Fibroblast of lung (primary cell): ENCODE measurements at regions not wholly inside any gene's neighbourhood (a gene's known extent, or its start where the extent isn't known, plus 50 kb on each side); places are given as distances from the start of the nearest gene placed in this dataset.

Experiments
- DNase-seq, 2 donors: peaks; one replicate each; pipeline versions ENCODE4 v3.0.0 to v3.0.0-alpha.2; 2010; ENCODE audit warnings: low read depth in 2 of 2
- H2AFZ ChIP-seq: 2 replicates; pipeline ENCODE4 v1.5.1; 2012; ENCODE audit warnings: low read length, control low read depth, inconsistent platforms
- H3K27ac ChIP-seq: 2 replicates; pipeline ENCODE4 v1.5.1; 2011; ENCODE audit warnings: low read length, control low read depth; ENCODE audit not compliant: insufficient read depth
- H3K27me3 ChIP-seq: 2 replicates; pipeline ENCODE4 v1.5.1; 2011; ENCODE audit warnings: mild to moderate bottlenecking, low read length; ENCODE audit not compliant: control insufficient read depth, insufficient read depth
- H3K36me3 ChIP-seq: 2 replicates; pipeline ENCODE4 v1.5.1; 2011; ENCODE audit warnings: low read length; ENCODE audit not compliant: control insufficient read depth, insufficient read depth
- H3K4me1 ChIP-seq: 2 replicates; pipeline ENCODE4 v1.5.1; 2011; ENCODE audit warnings: low read length; ENCODE audit not compliant: control insufficient read depth, insufficient read depth; ENCODE audit errors: extremely low read depth
- H3K4me2 ChIP-seq: 2 replicates; pipeline ENCODE4 v1.5.1; 2011; ENCODE audit warnings: low read length, control low read depth; ENCODE audit not compliant: insufficient read depth; ENCODE audit errors: extremely low read depth
- H3K4me3 ChIP-seq, 4 experiments: fragments of 200-600 bp in 1 of 4; sonication (generic) in 1 of 4; replicated peaks in 1 of 4; 2 replicates each; pipeline ENCODE4 v1.5.1; 2011 to 2016; ENCODE audit warnings: low read length in 4 of 4, low read depth in 3 of 4, mild to moderate bottlenecking in 3 of 4, control low read depth in 2 of 4, inconsistent platforms in 1 of 4, mixed read lengths in 1 of 4; ENCODE audit not compliant: insufficient read depth in 1 of 4; ENCODE audit errors: control extremely low read depth in 1 of 4
- H3K79me2 ChIP-seq: 2 replicates; pipeline ENCODE4 v1.5.1; 2012; ENCODE audit warnings: mild to moderate bottlenecking, low read length, inconsistent platforms; ENCODE audit not compliant: control insufficient read depth, insufficient read depth
- H3K9ac ChIP-seq: 2 replicates; pipeline ENCODE4 v1.5.1; 2011; ENCODE audit warnings: mild to moderate bottlenecking, low read length, control low read depth; ENCODE audit not compliant: insufficient read depth
- H3K9me3 ChIP-seq: 2 replicates; pipeline ENCODE4 v1.5.1; 2012; ENCODE audit warnings: low read depth, low read length; ENCODE audit not compliant: control insufficient read depth, insufficient read depth
- H4K20me1 ChIP-seq: 2 replicates; pipeline ENCODE4 v1.5.1; 2011; ENCODE audit warnings: low read length; ENCODE audit not compliant: control insufficient read depth, insufficient read depth; ENCODE audit errors: extremely low read depth
- EZH2 ChIP-seq: IDR thresholded peaks from 2 replicates; pipeline ENCODE4 v1.5.1; 2012; ENCODE audit warnings: low read length, control low read depth, mild to moderate bottlenecking; ENCODE audit errors: missing control alignments
- TF ChIP-seq, protein P1 (sequence below), 2 donors: IDR thresholded peaks in 1 of 2; conservative IDR thresholded peaks in 1 of 2; 1 replicate in 1 of 2; 2 replicates in 1 of 2; pipeline ENCODE4 v1.5.1; 2011 to 2012; ENCODE audit warnings: low read length in 2 of 2, control low read depth in 1 of 2, inconsistent platforms in 1 of 2, low read depth in 1 of 2, mild to moderate bottlenecking in 1 of 2

DNA sequence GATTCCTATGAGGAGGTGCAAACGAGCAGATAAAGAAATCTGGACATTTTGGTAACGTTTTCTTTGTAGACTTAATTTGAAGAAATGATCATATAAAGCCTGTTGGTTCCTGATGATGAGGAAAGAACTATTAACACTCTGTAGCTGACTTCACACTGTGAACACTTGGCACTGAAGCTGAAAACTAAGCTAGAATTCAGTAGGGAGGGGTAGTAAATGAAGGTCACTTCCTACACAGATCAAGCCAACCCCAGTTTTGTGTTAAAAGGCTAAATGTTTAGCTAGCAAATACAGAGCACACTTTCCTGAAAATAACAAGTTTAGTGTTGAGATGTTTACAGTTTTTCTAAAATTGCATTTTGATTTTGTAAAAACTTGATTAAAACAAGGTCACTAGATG lies 296.2 kb upstream of the PRDM1 start:
- no peak overlapping the region for H3K4me3 ChIP-seq
- no peaks in the 10 kb centered on the region for H3K36me3 ChIP-seq
- no peak for DNase-seq
- H3K4me1 ChIP-seq, result no peaks in the 10 kb centered on the region
- no peaks in the 10 kb centered on the region for H3K9me3 ChIP-seq
- no peak overlapping the region for H3K27ac ChIP-seq
- H3K27me3 ChIP-seq, result no peaks in the 10 kb centered on the region
- no peak overlapping the region for H2AFZ ChIP-seq
- no peak overlapping the region for H3K9ac ChIP-seq
- H3K79me2 ChIP-seq, result no peaks in the 10 kb centered on the region
- no peaks in the 10 kb centered on the region for H4K20me1 ChIP-seq
- no peak overlapping the region for H3K4me2 ChIP-seq
- TF ChIP-seq, protein P1, sequence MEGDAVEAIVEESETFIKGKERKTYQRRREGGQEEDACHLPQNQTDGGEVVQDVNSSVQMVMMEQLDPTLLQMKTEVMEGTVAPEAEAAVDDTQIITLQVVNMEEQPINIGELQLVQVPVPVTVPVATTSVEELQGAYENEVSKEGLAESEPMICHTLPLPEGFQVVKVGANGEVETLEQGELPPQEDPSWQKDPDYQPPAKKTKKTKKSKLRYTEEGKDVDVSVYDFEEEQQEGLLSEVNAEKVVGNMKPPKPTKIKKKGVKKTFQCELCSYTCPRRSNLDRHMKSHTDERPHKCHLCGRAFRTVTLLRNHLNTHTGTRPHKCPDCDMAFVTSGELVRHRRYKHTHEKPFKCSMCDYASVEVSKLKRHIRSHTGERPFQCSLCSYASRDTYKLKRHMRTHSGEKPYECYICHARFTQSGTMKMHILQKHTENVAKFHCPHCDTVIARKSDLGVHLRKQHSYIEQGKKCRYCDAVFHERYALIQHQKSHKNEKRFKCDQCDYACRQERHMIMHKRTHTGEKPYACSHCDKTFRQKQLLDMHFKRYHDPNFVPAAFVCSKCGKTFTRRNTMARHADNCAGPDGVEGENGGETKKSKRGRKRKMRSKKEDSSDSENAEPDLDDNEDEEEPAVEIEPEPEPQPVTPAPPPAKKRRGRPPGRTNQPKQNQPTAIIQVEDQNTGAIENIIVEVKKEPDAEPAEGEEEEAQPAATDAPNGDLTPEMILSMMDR (conservative IDR thresholded peaks at IDR 0.05 in 1 of 2, IDR thresholded peaks at IDR 0.05 in 1 of 2; ENCODE audit: low read depth in 1 of 2, low read length in 2 of 2), result no peak
- no peak for TF ChIP-seq EZH2

DNA sequence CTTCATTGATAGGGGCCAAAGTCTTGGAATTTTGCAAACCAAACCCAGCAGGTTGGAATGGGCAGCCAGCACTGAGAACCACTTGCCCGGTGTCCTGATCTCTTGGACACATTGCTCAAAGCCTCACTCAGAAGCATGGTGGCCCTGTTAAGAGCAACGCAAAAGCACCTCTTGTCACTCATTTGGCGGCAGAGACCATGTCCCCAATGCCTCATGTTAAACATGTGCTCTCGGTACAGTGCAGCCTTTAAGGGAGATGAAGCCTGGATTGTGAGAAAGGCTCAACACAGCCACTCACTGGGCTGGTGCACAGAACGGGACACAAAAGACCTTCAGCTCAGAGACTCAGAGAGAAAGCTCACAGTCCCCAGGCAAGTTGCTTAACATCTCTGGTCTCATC lies 298.4 kb upstream of the PRDM1 start:
- Histone ChIP-seq H3K27me3 (no peaks in the 10 kb centered on the region), H3K4me3 (no peak overlapping the region), H3K9ac (no peak overlapping the region), H3K4me2 (no peak overlapping the region), H3K4me1 (no peaks in the 10 kb centered on the region), H3K9me3 (no peaks in the 10 kb centered on the region), H2AFZ (no peak overlapping the region), H3K36me3 (no peaks in the 10 kb centered on the region), H3K27ac (no peak overlapping the region), H3K79me2 (no peaks in the 10 kb centered on the region), H4K20me1 (no peaks in the 10 kb centered on the region)
- DNase-seq, result no peak
- no peak for TF ChIP-seq EZH2
- TF ChIP-seq, protein P1 (conservative IDR thresholded peaks at IDR 0.05 in 1 of 2, IDR thresholded peaks at IDR 0.05 in 1 of 2; ENCODE audit: low read depth in 1 of 2, low read length in 2 of 2), result no peak

DNA sequence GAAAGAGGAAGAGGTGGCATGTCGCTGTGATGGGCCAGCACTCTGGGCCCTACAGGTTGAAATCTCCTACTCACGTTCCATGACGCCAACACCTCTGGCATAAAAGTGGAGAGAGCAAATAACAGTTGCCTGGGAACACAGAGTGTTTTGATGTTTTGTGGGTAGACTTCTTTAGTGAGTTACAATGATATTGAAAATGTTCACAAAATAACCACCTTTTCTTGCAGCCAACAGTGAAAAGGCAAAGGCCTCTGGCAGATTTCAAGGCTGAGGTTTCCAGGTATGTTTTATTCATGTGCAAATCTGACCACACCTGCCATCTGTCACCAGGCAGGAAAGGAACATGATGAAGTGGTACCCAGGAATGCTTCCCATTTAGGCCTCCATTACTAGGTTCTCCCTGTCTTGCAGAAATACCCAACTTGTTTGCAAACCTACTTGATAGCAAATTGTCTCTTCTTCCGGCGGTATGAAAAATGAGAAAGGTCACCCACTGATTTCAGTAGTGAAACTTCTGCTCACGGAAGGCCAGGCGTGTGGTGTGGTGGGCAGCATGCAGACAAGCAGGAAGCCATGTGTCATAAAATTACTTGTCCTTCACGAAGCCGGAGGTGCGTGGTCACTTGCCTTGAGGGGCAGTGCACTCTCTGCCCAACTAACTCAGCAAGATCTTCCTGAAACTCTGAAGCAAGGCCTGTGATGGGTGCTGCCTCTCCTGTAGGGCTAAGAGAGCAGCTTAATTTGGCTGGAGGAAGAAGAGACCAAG lies 299.1 kb upstream of the PRDM1 start:
- H3K9me3 ChIP-seq, result no peaks in the 10 kb centered on the region
- no peak overlapping the region for H3K9ac ChIP-seq
- no peaks in the 10 kb centered on the region for H3K4me1 ChIP-seq
- H3K4me3 ChIP-seq, result no peak overlapping the region
- no peak overlapping the region for H2AFZ ChIP-seq
- no peaks in the 10 kb centered on the region for H3K36me3 ChIP-seq
- H3K4me2 ChIP-seq, result no peak overlapping the region
- no peak for DNase-seq
- no peaks in the 10 kb centered on the region for H3K27me3 ChIP-seq
- TF ChIP-seq EZH2, result no peak
- TF ChIP-seq, protein P1 (conservative IDR thresholded peaks at IDR 0.05 in 1 of 2, IDR thresholded peaks at IDR 0.05 in 1 of 2; ENCODE audit: low read depth in 1 of 2, low read length in 2 of 2), result no peak
- H4K20me1 ChIP-seq, result no peaks in the 10 kb centered on the region
- H3K79me2 ChIP-seq, result no peaks in the 10 kb centered on the region
- no peak overlapping the region for H3K27ac ChIP-seq
